HG03139 (cell line): ENCODE measurements at regions not wholly inside any gene's neighbourhood (a gene's known extent, or its start where the extent isn't known, plus 50 kb on each side); places are given as distances from the start of the nearest gene placed in this dataset.
"Not testable (repeated sequence)": the region's sequence is repeated elsewhere in the genome, so short reads cannot be mapped to it uniquely, and the experiment has no call there.

Experiments used
- ATAC-seq: cut with Tn5 transposase; IDR thresholded peaks from one replicate; pipeline ENCODE4 v1.9.1; 2021; ENCODE audit not compliant: unreplicated experiment

DNA sequence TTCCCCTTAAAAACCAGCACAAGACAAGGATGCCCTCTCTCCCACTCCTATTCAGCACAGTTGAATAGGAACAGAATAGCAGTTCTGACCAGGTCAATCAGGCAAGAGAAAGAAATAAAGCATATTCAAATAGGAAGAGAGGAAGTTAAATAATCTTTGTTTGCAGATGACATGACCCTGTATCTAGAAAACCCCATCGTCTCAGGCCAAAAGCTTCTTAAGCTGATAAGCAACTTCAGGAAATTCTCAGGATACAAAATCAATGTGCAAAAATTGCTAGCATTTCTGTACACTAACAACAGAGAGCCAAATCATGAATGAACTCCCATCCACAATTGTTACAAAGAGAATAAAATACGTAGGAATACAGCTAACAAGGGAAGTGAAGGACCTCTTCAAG is 394.1 kb upstream of the NFIA start:
- ATAC-seq, result not testable (repeated sequence)

DNA sequence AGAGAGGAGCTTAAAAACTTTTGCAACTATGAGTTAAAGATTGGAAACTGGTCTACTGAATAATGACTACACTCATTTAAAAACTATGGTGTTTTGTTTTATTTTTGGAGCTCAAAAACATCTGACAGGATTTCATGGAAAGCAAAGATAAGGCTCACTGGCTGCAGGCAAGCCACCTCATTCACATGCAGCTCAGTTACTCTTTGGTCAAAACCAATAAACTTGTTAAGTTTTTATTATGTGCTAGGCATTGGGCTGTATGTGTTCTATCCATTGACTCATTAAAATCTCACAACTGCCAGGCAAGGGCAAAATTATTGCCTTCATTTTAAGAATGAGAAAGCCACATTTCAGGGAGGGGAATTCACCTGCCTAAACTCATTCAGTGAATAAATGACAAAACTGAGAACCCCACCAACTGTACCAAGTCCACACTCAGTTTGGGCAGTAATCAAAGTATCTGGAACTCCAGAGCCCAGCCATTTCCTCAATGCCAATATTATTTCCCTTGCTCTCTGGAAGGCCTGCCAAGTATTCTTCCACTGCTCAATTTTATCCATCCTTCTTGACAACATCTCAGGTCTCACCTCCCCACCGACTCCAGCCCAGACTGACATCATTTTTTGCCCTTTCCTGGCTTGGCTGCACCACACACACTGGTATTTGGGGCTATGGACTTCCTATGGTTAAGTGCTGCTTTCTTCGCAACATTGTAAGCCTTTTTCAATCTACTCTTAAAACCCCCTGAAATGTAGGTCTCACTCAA is 401.1 kb upstream of the NFIA start:
- no peak for ATAC-seq

DNA sequence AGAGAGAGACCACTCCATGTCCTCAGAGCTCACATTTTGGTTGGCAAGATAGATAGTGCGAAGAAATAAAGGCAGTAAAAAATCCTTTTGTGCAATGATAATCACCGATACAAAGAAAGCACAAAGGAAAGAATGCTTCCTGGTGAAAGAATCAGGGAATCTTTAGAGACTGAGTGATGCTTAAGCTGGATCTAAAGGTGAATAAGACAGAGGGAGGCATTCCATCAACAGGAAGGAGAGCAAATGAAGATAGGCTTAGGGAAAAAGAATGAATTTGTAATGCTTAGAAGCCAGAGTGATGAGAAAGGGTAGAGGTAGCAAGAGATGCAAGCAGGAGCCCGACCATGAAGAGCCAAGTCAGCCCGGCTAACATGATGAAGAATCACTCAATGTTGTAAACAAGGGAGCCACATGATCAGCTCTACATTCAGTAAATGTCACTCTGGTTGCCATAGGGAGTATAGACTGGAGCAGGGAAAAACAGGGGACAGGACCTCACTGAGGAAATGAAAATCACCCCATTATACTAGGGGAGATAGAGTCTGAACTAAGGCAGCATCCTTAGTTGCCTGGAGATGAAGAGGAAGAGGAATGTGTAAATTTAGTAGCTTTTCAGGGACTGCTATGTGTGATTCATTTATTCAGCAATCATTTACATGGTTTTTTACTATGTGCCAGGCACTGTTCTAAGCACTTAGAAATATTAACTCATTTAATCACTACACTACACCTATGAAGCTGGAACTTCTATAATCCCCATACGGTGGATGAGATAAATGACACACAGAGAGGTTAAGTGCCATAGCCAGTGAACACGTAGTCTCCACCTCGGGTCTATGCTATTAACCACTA is 402.6 kb upstream of the NFIA start:
- no peak for ATAC-seq

DNA sequence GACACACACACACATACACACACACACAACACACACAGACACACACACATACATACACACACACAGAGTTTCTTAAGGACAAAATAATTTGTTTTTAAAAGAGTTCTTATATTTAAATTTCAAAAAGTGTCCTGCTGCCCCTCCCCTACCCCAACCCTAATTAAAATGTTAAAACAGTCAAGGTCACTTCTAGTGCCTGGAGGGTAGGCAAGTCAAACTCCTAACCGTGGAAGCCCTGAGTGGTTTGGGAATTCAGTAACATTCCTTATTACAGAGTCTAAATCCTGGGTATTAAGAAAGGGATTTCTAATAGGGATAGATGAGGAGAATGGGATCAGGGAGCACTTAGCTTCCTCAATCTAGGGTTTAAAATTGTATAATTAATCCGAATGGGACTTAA is 403.6 kb upstream of the NFIA start:
- ATAC-seq, result no peak

DNA sequence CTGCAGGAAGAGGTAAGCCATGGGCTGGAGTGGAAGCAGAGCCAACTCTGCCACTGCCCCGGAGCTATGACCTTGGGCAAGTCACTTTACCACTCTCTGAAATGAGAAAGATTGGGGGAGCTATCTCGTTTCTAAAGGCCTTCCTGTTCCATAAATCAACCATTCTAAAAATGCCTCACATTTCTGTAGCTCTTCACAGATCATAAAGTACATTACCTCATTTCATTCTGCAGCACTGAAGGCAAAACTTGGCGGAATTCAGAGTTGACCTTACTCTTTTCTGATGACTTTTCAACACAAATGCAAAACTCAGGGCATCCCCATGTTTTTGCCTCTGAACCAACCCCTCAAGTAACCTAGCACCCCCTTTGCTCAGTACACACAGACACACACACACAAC is 404.0 kb upstream of the NFIA start:
- no peak for ATAC-seq

DNA sequence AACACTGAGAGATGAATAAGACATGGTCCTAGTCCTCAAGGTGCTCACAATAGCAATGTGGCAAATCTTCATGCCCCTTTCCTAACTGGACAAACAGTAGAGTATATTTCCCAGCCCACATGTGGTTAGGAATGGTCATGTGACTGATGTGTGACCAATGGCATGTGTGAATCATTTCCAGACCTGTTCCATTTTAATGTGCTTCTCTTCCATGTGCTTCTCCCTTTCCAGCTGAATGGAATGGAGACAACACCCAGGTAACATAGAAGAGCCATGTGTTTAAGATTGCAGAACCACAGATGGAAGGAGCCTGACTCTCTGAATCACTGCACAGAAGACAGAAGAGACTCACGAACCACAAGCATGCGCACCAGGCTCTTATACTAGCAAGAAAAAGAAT is 409.9 kb upstream of the NFIA start:
- no peak for ATAC-seq

DNA sequence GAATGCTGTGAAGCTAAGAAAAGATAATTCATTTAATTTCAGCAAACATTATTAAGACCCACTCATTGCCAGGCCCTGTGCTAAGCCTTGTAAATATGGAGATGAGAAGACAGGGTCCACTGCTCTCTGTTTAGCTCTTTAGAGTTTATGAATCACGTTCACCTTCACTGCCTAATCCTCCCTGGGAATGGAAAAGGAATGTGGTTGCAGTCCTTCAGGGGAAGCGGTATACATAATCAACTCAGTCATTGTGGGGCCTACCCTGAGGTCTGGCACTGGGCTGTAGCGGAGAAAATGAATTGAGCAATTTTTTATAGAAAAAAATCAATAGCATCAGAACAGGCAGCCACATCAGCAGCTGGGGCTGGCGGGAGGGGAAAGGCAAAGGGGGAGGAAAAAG is 412.1 kb upstream of the NFIA start:
- ATAC-seq, result no peak

DNA sequence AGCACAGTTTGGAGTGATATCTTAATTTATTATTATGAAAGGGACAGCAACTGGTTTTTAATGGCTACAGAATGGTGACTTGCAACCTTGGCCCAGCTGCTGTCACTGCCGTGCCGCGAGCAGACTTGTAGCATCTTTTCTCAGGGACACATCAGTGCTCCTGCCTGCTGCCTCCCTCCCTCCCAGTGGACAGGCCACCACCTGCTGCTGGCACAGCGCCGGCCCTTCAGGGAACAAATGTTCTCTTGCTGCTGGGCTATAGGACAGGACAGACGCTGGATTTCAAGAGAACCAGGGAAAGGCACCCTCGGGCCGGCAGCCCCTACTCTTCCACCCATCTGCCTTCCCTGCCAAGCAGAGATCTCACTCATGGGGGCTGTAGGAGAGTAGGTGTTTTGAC is 413.8 kb upstream of the NFIA start:
- no peak for ATAC-seq

DNA sequence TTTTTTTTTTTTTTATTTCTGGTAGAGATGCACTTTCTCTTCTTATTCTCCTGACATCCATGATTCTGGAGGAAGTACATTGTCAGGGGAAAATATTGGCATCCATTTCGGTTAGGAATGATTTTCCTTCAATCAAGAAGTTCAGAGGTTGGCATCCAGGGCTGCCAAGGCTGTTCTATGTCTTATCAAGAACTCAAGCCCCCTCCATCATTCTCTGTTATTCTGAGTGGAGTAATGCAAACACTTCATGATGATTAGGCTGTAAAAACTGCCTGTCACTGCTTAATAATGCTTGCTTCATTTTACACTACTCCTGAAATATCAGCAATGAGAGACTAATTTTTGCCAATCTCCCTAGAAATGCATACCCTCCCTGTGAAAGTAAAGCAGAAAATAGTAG is 417.1 kb upstream of the NFIA start:
- no peak for ATAC-seq

DNA sequence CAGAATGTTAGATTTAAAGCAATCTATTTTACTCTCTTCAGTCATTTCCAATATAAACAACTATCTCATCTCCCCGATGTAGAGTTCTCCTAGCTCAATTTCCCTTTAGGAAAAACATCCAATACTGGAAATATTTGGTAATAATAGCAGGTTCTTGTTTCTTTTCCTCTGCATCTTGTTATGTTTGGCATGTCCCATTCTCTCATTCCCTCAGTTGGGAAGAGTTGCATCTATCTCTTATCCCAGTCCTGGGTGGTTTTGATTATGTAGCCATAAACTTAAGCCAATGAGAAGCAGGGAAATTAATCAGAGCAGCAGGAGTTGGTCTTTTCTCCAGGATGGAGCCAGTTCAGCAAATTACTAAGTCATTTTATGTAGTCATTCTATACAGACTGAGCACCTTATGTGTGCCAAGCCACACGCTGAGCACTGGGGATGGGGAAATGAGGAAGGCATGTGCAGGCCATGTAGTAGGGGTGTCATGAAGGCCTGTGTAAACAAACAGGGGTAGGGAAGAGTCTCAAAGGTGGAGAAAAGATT is 418.2 kb upstream of the NFIA start:
- no peak for ATAC-seq

DNA sequence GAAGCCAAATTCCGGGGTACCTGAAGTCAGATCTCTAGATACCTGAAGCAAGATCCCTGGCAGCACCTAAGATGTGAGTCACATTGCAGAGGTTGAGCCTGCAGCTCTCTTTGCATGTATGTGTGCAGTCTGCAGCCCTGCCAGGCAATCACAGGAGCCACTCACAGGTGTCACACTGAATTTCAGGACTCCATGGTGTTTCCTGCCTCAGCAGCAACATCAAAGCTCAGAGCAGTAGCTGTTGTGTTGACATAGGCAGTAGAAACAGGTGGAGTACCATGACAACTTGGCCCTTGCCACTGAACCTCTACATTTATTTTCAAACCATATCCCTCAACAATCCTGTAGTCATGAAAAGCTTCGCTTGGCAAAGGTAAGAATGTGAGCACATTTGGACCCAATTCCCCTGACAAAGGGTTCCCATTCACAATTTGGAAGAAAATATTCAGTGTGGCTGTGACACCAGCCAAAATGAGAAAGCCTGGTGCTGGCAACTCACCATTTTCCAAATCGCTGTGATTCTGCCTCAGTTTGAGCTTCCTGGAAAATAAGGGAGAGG is 419.8 kb upstream of the NFIA start:
- no peak for ATAC-seq

DNA sequence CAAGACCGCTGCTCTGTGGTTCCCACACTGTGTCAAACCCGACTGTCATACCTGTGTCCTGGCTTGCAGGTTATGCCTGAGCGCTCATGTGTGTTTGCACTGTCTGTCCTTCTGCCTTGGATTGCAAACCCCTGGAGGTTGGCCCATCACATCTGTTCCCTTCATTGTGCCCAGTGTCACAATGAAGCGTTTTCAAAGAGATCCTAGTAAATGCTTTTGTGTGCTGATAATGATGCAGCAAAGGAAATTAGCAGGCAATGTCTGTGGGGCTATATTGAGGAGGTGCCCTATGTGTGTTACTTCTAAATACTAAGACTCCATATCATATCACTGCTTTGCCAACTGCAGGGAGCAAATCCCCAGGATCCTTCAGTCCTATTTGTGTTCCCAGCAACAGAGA is 424.4 kb upstream of the NFIA start:
- no peak for ATAC-seq

DNA sequence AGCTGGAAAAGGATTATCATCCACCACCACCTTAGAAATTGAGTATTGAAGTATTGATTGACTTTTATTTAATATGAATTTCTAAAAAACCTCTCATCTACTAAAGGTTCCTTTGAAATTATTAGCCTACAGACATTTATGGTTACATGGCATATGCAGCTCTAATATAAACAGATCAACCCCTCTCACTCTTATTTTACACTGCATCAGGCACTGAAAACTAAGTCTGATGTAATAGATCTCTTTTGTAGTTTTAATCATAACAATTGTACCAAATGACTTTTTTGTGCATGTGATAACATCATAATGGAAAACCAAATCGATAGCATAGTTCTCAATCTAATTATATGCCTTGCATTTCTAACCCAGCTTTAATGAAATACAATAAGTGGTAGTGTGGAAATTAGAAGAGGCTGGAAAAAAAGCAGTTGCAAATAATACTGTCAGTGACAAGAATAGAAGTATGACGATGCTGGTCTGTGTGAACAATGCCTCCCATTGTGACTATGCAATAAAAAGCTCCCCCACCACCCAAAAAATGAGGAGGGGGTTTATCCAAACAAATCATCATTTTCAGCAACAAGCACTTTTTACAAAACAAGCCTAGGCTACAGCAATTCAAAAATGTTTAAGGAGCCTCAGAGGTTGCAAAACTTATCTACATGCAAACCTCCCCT is 426.5 kb upstream of the NFIA start:
- ATAC-seq, result no peak

DNA sequence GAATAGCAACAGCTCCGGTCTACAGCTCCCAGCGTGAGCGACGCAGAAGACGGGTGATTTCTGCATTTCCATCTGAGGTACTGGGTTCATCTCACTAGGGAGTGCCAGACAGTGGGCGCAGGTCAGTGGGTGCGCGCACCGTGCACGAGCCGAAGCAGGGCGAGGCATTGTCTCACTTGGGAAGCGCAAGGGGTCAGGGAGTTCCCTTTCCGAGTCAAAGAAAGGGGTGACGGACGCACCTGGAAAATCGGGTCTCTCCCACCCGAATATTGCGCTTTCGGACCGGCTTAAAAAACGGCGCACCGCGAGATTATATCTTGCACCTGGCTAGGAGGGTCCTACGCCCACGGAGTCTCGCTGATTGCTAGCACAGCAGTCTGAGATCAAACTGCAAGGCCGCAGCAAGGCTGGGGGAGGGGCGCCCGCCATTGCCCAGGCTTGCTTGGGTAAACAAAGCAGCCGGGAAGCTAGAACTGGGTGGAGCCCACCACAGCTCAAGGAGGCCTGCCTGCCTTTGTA is 442.3 kb upstream of the NFIA start:
- not testable (repeated sequence) for ATAC-seq

DNA sequence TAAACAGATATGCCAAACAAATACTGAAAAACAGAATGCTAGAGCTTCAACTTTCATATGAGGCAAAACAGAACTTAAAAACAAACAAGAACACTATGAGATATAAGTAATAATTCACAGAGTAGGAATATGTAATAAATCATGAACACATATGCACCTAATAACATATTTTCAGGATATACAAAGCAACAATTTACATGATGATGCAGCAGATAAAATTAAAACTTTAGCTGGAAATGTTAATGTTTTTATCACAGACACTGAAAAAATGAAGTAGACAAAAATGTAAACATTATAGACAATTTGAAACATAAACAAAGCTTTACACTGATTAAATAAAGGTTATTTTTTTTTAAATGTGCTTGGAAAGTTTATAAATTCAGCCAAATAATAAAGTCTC is 443.1 kb upstream of the NFIA start:
- no peak for ATAC-seq

DNA sequence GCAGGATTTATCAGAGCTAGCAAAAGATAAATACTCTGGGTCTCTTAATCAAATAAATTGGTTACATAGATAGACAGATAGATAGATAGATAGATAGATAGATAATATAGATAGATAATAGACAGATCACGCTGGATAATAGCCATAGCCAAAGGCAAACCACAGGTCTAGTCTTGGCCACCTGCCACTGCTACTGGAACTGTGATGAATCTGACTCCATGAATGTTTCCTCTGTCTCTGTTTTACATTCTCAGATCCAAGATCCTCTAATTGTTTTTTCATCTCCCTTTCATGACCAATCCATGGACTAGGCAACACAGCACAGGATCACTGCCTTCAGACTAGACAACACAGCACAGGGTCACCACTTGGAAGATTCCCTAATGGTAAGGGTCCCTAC is 444.7 kb upstream of the NFIA start:
- no peak for ATAC-seq

DNA sequence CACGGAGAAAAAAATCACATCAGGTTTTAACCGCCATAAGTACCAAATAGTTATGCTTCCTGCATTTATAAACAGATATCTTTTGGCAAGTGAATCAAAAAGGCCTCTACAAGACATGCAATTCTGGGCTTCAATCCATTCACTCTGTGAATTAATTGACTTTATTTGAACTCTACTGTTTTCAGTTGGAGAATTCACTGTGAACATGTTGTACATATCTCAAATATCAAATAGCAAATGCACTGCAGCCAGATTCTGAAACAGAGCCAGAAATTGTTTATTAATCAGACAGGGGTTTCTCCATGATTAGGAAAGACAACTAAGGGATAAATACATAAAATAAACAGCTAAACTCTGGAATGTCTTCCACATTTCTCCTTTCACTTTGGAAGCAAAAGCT is 445.4 kb upstream of the NFIA start:
- ATAC-seq, result no peak

DNA sequence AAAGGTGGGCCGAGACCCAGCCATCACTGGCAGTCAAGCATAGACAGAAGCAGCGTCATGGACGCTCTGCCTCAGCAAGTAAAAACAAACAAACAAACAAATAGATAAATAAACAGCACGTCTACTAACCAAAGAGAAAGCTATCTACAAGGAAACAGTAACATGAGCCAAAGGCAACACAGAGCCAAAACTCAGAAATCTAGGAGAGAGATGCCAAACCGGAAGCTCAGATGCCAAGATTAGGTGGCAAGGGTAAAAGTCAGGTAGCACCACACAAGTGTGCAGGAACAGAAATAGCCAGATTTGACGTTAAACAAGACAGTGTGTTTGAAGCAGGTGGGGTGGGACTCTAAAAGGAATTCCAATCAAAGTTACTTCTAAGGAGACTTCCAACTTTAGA is 448.3 kb upstream of the NFIA start:
- ATAC-seq, result no peak

DNA sequence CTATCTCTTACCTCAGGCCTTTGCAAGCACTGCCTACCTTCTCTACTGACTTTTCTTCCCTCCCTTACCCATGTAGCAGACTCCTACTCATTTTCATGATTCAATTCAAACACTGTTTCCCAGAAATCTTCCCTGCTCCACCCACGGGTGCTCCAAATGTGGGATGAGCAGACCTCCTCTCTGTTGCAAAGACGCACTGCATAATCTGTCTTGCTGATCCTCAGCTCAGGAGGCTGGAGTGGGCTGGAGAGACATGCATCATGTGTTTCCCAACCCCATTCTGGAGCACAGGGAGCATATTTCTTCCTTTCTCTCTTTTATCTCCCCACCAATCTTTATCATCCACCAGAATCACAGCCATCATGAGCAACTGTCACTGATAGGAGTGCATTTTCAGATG is 459.9 kb upstream of the NFIA start:
- ATAC-seq, result no peak

DNA sequence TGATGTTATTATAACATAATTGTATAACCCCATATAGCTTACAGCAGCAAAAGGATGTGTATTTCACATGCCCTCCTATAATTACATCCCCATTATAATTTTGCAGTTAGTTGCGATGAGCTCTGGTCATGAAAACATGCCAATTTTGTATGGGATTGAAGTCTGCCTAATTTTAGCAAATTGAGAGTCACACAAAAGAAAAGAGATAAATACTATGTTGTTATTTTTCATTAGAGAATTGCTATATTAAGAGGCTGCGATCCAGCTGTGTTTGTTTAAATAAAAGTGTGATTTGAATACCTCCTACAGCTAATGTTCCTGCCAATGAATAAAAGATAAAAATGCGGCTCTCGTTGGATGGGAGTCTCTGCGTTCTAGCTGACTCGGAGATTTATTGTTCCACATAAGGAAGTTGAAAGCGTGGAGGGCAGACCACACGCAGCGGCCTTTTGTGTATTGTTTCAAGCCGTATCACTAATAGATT is 461.0 kb upstream of the NFIA start:
- ATAC-seq, result no peak

DNA sequence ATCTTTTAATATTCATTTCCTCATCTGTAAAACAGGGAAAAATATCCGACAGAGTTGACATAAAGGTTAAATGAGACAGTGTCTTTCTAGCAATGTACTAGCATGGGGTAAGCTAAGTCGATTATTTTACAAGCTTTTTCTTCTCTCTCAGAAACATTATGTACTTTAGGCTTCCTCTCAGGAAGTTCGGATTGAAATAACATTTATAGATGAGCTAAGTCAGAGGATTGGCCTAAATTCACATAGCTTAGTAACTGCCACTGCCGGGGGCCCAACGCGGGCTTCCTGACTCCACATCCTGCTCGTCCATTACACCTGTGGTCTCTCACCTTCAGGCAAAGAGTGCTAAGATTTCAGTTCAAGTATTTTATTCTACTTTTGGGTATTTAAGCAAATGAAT is 462.3 kb upstream of the NFIA start:
- no peak for ATAC-seq
